GM18502 (cell line): ENCODE measurements at regions not wholly inside any gene's neighbourhood (a gene's known extent, or its start where the extent isn't known, plus 50 kb on each side); places are given as distances from the start of the nearest gene placed in this dataset.
"Not testable (repeated sequence)": the region's sequence is repeated elsewhere in the genome, so short reads cannot be mapped to it uniquely, and the experiment has no call there.

ENCODE experiments used
- ATAC-seq: cut with Tn5 transposase; IDR thresholded peaks from one replicate; pipeline ENCODE4 v1.9.1; 2021; ENCODE audit warnings: mild to moderate bottlenecking; ENCODE audit not compliant: unreplicated experiment, poor library complexity

DNA sequence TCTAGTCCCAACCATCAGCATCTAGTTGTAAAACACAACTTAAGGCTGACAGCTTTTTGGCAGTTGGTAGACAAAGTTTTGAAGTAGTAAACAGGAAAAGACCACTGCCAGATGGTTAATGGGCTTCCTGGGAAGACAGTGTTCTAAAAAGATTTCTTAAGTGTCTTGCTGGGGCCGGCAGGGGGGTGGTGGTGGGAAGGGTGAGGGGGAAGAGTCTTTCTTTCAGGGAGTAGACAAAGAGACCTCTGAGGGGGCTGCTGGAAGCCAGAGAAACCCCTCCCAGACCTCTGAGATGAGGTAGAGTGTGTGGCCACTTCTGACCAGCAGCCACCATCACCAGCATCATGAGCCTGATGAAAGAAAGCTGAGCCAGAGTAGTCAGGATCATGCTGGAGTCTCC, 784.9 kb downstream of the TENT5A start:
- ATAC-seq, result no peak

DNA sequence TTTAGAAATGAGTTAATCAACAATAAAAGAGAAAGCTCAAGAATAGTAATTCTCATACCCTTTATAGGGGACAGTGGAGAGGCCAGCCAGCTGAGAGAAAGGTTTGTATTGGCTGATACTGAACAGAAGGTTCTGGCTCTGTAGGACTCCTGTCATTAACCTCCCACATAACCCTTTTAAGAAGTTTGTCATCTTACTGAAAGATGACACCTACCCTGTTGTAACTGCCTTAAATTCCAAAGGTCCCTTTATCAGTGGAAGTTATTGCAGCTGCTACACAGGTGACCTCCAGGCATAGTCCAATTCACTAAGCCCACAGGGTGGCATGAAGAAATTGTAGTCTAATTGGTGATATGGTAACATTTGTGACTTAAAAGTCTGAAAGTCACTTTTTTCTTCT, 790.1 kb downstream of the TENT5A start:
- no peak for ATAC-seq

DNA sequence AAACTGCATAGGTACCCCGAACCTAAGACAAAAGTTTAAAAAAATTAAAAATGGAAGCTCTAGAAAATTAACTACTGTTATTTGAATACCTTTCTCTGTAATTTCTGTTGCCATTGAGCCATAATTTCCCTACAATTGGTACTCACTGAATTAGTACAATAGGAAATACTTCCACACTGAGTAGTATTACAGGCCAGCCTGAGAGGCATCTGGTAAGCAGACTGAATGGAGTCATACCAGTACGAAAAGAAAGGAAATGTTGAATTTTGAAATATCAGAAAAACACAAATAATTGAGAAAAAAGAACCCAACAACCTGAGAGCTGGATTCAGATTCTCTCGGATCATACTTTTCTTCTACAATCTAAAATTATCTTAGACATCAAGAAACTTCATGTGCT, 791.3 kb downstream of the TENT5A start:
- ATAC-seq, result no peak

DNA sequence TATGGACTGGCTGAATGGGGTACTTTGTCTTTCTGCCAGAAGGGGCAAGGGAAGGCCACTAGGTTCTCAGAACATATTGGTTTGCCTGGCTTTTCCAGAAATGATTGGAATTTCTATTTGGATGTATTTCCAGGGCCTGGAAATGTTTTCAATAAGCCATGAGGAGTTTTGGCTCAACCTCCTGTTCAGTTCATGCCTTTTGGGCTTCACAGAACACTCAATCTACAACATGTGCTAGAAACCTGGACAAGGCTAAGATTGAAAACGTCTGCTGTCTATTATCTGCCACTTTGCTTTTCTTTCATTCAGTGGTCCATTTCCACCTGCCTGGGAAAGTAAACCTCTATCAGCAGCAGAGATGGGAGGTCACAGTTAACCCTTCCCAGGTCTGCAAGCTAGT, 793.4 kb downstream of the TENT5A start:
- ATAC-seq, result no peak

DNA sequence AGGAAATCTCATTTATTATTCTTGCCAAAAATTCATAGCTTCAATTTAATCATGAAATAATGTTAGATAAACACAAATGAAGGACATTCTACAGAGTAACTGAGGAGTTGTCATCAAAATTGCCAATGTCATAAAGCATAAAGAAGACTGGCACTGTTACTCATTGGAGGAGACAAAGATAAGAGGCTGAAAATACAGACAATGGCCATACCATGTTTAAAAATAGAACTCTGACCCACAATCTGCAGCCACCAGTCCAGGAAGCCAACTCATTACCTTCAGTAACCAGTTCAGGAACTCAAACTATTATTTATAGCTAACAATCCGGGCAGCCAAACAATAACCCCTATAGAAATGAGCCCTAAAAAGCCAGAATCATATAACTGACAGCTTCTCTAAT, 795.6 kb downstream of the TENT5A start:
- ATAC-seq, result no peak

DNA sequence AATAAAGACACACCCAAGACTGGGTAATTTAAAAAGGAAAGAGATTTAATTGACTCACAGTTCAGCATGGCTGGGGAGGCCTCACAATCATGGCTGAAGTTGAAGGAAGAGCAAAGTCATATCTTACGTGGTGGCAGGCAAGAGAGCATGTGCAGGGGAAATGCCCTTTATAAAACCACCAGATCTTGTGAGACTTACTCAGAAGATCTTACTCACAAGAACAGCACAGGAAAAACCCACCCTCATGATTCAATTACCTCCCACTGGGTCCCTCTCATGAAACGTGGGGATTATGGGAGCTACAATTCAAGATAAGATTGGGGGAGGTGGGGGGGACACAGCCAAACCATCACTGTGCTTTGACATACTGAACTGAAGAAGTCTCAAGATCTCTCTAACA, 800.0 kb downstream of the TENT5A start:
- ATAC-seq, result not testable (repeated sequence)

DNA sequence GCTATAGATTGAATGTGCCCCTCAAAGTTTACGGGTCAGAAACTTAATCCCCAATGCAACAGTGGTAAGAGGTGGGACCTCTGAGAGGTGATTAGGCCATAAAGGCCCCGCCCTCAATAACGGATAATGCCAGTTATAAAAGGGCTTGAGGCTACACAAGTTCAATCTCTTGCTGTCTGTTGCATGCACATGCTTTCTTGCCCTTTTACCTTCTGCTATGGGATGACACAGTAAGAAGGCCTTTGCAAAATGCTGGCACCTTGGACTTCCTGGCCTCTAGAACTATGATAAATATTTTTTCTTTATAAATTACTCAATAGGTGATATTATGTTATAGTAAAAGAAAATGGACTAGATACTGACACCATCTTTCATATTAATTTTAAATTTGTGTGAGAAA, 806.1 kb downstream of the TENT5A start:
- no peak for ATAC-seq

DNA sequence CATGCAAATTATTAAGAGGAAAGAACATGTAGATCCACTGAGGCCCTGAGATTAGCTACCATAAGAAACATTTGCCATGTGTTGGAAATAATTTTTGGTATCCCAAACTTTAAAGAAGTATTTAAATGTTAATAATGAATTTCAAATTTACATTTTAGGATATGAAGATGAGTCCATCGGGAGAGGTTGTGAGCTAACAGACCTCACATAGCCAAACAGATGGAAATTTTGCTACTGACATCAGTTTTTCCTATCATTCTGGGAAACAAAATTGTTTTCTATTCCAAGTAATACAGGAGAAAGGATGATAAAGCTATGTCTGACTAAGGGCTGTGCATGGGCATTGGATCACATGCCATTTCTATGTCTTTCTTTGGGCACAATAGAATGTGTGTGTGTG, 809.6 kb downstream of the TENT5A start:
- no peak for ATAC-seq

DNA sequence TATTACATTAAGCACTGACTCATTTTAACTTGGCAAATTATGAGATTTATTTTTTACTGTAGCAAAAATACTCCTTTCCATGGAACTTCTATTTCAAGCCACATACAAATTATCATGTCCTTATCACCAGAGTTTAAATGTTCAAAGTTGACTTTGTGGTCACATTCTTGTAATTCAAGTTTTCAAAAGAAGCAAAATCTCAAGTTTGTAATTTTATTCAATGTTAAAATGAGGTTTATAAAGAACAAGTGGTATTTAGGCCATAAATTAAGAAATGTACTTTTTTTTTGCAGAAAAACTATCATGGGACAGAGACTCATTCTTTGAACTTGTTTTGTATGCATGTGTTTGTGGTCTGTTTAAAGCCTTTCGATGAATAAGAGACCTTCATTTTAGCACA, 811.5 kb downstream of the TENT5A start:
- no peak for ATAC-seq

DNA sequence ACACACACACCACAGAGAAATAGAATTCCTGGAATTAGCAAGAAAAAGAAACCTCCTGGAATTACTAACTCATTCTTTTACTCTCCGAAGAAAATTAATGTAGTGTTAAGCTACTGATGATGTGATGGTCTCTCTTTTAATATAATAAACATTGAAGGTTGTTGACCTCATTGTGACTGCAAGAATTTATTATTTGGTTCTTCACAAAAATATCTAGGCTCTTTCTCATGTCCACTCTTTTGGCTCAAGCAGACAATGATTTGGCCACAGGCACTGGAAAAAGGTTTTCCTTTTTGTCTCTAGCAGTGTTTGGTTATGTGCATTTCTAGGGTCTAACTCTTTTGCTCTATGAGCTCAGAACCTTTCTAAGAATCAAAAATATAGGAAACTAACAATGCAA, 811.9 kb downstream of the TENT5A start:
- no peak for ATAC-seq

DNA sequence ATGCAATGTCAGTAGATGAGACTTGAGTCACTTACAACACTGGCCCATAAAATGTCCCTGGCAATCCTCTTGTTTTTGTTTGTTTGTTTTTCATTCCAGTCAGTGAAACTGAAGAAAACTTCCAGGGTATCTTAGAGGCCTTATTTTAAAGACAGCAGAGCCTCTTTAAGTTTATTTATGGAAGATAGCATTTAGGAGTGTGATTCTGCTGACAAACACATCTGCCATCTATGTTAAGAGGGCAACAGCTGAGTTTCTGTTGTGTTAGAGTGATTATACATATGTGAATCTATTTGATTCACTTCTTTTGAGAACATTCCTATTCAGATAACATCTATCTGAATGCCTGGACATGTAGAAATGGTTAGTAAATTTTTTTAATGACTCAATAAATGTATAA, 812.6 kb downstream of the TENT5A start:
- no peak for ATAC-seq

DNA sequence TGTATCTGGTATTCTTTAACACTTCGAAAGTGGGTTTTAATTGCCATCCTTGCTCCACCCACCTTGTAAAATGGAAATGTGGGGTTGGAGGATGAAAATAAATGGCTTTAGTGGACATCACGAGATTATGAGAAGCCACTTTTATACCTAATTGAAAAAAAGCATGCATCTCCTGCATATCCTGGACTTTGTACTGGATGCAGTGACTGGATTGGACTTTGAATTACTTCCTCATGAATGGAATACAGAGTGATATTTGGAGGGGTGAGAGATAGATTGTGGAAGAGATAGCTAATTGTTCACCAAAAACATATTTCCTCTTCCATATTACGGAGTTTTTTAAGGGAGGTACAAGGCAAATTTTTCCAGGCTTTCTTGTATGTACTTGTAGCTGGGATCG, 813.0 kb downstream of the TENT5A start:
- ATAC-seq, result no peak

DNA sequence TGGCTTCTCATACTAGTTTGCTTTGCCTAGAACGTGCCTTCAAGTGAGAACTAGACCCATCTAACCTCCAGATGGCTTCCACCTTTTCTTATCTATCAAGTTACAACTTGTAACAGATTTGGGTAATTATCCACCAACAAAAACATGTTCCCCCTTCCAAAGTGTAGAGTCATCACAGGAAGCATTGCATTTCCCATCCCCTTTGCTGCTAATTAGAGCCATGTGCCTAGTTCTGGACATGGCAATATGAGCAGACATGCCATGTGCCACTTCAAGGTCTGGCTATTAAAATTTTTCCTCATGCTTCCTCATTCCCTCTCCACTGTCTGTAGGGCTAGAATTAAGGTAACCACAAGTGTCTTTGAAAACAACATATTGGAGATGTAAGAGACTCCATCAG, 814.4 kb downstream of the TENT5A start:
- no peak for ATAC-seq

DNA sequence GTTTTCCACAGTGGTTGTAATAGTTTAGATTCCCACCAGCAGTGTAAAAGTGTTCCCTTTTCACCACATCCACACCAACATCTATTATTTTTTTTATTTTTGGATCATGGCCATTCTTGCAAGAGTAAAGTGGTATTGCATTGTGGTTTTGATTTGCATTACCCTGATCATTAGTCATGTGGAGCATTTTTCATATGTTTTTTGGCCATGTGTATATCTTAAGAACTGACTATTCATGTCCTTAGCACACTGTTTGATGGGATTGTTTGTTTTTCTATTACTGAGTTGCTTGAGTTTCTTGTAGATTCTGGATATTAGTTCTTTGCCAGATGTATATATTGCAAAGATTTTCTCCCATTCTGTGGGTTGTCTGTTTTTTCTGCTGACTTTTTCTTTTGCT, 820.1 kb downstream of the TENT5A start:
- ATAC-seq, result no peak

DNA sequence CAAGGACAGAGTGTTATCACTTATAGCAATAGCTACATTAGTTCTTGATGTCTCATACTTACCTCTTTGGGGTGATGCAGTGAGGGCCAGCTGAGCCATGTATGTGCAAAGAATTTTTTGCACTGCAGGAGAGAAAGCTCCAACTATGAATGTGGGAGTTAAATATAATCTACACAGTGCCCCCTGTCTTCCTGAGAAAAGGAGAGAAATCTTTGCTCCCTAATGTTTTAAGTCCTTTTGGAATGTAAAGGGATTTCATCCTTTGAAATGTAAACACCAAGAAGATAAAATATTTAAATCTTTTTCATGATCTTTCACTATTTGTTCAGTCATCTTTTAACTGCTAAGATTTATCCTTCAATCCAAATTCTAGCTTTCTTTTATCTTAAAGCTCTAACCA, 822.1 kb downstream of the TENT5A start:
- ATAC-seq, result no peak

DNA sequence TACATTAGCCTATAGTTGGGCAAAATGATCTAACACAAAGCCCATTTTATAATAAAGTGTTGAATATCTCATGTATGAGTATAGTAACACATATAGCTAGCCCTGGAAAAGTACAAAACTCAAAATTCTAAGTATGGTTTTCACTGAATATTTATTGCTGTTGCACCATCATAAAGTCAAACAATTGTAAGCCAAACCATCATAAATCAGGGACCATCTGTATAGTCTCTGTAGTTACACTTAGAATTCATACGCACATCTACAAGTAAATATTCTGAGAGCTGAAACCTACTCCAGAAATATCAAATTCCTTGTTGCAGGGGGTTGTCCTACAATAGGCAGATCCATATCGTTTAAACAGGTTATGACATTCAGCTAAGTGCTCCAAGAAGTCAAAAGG, 817.3 kb downstream of the BCKDHB start:
- ATAC-seq, result no peak

DNA sequence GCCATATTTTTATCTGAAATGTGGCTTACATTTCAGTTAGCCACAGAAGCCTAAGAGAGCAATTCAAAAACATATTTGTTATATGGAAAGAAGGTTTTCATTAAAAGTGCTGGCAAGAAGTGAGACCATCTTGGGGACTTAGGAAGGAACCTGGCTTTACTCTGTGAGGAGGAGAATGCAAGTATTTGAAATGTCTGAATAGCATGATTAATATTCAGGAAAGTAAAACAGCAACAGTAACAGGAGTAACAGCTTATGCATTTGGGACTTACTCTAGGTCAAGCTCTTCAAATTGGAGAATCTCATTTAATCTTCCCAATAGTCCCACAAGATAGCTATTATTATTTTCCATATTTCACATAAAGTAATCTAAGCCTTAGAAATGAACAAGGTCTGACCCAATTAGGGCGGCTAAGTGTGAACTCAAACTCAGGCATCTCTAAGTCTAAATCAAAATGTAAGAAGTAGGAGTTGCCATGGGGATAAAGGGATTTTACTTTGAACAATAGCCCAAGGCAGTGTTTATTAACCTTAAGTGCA, 816.5 kb downstream of the BCKDHB start:
- ATAC-seq, result no peak

DNA sequence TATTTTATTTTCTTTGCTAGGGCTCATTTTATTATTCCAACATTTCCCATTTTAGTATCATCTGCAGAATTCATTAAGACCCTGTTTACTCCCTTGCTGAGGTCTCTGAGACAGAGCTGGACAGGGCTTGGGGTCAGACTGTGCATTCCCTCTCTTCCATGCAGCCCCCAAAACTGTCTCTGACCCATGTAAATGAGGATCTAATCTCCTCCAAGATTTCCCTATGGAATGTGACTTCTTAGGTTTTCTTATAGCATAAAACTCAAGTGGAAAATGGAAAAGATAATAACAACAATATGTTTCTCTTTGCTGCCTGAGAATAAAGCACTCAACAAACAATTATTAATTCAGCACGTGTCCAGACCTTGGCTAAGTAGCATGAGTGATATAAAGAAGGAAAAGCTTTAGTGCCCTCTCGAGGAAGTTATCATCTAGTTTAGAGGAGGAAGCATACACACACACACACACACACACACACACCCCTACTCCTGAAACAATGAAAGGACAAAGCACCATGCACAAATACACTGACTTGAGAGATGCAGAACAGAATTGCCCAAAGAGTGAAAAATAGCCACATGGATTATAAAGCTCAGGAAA, 815.5 kb downstream of the BCKDHB start:
- ATAC-seq, result no peak

DNA sequence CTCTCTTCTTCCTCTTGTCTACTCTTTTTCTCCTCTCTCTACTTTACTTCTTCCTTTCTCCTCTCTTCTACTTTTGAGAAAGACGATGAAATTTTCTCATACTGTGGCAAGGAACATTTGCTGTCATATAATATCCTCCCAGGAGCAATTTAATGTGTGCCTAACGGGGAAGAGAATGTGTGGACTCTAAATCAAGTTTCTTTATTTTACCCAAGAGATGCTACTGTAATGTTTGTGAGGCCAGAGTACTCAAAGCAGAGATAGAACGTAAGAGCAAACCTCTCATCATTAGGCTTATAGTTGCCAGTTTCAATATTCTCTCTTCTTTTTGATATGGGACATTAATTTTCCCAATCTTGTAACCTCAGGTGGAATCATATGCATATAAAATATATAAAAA, 801.4 kb downstream of the BCKDHB start:
- no peak for ATAC-seq

DNA sequence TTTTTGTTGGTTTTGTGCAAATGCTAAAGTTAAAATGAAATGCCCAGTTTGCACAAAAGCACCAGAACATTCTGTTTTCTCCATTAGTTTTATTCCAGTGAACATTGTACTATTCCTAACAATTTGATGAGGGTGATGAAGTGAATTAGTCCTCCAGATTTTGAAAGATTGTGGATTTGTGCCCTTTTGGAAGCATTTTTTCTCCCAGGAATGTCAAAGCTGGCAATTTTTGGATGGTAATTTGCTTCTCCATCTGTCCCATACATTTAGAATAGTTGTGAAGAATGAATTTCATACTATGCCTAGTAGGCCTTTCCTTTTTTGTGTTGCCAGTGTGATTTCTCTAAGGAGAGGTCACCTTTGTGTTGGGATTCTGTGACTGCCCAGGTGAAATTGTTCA, 797.2 kb downstream of the BCKDHB start:
- ATAC-seq, result no peak

DNA sequence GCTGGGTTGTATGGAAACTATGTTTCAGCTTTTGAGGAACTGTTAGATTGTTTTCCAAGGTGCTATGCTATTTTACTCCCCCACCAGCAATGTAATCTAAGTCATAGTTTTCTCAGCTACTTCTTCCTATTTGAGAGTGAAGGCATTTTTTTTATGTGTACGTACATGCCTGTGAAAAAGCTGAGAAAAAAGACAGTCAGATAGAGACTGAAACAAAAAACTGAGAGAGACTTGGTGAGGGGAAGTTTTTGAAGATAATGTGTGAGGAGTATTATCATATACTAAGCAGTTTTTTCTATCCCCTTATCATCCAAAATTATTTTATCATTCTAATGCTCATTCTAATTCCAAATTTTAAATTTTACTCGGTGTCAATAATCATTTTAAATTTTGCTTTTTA, 780.0 kb downstream of the BCKDHB start:
- no peak for ATAC-seq

DNA sequence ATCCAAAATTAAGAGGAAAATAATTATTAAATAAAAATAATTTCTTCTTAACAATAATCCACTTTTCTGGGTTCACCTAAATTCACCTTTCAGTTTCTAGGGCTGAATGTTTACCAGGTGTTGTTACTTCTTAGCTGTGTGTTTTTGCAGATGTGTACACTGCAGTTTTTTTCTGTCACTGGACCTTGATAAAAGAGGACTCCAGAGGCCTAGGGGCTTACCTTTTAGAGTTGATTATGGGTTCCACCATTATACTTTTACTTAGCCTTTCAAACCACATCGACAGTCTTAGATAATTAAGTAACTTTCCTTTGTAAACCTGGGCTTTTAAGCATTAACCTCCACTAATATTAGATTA, 766.5 kb downstream of the BCKDHB start:
- no peak for ATAC-seq
